Liver (tissue), 3 donors: ENCODE measurements at regions not wholly inside any gene's neighbourhood (a gene's known extent, or its start where the extent isn't known, plus 50 kb on each side); places are given as distances from the start of the nearest gene placed in this dataset.

ENCODE experiments used
- HNF4G ChIP-seq: IDR thresholded peaks from 2 replicates; pipeline ENCODE4 v1.6.1; 2016; ENCODE audit warnings: antibody characterized with exemption
- JUND ChIP-seq, 2 donors: IDR thresholded peaks; 2 replicates each; pipeline ENCODE4 v1.6.1; 2016; ENCODE audit warnings: antibody characterized with exemption in 2 of 2
- TAF1 ChIP-seq: conservative IDR thresholded peaks from 2 replicates; pipeline ENCODE4 v1.6.1; 2016; ENCODE audit warnings: antibody characterized with exemption, mild to moderate bottlenecking
- TF ChIP-seq, protein P1 (sequence below): fragments of 150-350 bp; IDR thresholded peaks from 2 replicates; pipeline ENCODE4 v1.5.1; 2017; ENCODE audit warnings: improper control_type of control experiment, low read depth, low read length; ENCODE audit not compliant: missing input control
- TF ChIP-seq, protein P2 (sequence below): IDR thresholded peaks from 2 replicates; pipeline ENCODE4 v1.6.1; 2016; ENCODE audit warnings: antibody characterized with exemption
- TF ChIP-seq, protein P3 (sequence below): IDR thresholded peaks from 2 replicates; pipeline ENCODE4 v1.6.1; 2016; ENCODE audit warnings: antibody characterized with exemption, mild to moderate bottlenecking
- donor health status: healthy.
- donor health status: healthy.

DNA sequence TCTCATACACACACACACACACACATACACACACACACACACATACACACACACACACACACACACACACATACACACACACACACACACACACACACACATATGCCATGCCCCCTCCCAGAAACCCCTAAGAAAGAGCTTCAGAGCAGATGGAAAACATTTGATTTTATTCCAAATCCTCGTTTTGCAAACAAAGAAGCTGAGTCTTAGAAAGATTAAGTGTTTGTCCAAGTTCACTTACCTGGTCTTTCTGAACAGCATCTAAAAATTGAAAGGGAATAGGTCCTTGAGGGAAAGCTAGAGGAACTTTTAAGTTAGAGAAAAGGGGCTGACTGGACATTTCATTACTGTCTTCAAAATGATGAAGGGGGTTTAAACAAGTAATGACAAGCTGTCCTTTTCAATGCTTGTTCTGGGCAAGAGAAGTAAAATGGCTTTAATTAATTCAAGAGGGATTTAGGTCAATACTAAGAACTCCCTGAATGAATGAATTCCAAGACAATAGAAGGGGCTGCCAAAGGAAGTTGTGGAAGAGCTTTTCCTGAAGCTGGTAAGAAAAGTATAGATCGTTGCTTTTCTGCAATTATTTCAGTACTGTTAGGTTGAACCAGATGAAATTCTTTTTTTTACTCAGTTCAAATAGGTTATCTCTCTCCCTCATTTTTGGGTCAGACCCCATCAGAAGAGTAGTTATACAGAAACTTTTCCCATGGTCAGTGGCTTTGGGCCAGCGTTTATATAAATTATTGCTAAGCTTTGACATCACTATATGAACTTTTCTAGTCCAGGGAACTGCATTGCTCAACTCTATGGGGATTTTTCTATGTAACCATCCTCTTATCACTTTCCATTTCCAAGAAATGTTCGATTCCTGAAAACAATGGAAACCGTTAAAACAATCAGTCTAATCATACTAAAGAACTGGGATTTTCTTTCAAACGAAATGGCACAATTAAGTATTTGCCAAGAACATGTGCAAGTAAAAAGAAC, 261.4 kb downstream of the MTERF1 start:
- TF ChIP-seq, protein P1, sequence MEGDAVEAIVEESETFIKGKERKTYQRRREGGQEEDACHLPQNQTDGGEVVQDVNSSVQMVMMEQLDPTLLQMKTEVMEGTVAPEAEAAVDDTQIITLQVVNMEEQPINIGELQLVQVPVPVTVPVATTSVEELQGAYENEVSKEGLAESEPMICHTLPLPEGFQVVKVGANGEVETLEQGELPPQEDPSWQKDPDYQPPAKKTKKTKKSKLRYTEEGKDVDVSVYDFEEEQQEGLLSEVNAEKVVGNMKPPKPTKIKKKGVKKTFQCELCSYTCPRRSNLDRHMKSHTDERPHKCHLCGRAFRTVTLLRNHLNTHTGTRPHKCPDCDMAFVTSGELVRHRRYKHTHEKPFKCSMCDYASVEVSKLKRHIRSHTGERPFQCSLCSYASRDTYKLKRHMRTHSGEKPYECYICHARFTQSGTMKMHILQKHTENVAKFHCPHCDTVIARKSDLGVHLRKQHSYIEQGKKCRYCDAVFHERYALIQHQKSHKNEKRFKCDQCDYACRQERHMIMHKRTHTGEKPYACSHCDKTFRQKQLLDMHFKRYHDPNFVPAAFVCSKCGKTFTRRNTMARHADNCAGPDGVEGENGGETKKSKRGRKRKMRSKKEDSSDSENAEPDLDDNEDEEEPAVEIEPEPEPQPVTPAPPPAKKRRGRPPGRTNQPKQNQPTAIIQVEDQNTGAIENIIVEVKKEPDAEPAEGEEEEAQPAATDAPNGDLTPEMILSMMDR, result no peak
- TF ChIP-seq, protein P2, sequence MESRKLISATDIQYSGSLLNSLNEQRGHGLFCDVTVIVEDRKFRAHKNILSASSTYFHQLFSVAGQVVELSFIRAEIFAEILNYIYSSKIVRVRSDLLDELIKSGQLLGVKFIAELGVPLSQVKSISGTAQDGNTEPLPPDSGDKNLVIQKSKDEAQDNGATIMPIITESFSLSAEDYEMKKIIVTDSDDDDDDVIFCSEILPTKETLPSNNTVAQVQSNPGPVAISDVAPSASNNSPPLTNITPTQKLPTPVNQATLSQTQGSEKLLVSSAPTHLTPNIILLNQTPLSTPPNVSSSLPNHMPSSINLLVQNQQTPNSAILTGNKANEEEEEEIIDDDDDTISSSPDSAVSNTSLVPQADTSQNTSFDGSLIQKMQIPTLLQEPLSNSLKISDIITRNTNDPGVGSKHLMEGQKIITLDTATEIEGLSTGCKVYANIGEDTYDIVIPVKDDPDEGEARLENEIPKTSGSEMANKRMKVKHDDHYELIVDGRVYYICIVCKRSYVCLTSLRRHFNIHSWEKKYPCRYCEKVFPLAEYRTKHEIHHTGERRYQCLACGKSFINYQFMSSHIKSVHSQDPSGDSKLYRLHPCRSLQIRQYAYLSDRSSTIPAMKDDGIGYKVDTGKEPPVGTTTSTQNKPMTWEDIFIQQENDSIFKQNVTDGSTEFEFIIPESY, result no peak
- TF ChIP-seq, protein P3, sequence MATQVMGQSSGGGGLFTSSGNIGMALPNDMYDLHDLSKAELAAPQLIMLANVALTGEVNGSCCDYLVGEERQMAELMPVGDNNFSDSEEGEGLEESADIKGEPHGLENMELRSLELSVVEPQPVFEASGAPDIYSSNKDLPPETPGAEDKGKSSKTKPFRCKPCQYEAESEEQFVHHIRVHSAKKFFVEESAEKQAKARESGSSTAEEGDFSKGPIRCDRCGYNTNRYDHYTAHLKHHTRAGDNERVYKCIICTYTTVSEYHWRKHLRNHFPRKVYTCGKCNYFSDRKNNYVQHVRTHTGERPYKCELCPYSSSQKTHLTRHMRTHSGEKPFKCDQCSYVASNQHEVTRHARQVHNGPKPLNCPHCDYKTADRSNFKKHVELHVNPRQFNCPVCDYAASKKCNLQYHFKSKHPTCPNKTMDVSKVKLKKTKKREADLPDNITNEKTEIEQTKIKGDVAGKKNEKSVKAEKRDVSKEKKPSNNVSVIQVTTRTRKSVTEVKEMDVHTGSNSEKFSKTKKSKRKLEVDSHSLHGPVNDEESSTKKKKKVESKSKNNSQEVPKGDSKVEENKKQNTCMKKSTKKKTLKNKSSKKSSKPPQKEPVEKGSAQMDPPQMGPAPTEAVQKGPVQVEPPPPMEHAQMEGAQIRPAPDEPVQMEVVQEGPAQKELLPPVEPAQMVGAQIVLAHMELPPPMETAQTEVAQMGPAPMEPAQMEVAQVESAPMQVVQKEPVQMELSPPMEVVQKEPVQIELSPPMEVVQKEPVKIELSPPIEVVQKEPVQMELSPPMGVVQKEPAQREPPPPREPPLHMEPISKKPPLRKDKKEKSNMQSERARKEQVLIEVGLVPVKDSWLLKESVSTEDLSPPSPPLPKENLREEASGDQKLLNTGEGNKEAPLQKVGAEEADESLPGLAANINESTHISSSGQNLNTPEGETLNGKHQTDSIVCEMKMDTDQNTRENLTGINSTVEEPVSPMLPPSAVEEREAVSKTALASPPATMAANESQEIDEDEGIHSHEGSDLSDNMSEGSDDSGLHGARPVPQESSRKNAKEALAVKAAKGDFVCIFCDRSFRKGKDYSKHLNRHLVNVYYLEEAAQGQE, result no peak
- TF ChIP-seq TAF1 (no peak), HNF4G (no peak), JUND (IDR thresholded peaks at IDR 0.05) (no peak)
